Right atrium auricular region (tissue), 2 donors: ENCODE measurements at regions not wholly inside any gene's neighbourhood (a gene's known extent, or its start where the extent isn't known, plus 50 kb on each side); places are given as distances from the start of the nearest gene placed in this dataset.

ENCODE experiments used
- DNase-seq: peaks from one replicate; pipeline ENCODE4 v3.0.0-alpha.2; 2019; ENCODE audit warnings: low spot score
- H3K27ac ChIP-seq, 2 donors: fragments of 200-600 bp; sonication (generic); 1 replicate in 1 of 2; 2 replicates in 1 of 2; pipeline ENCODE4 v1.5.1; 2016 to 2019
- H3K27me3 ChIP-seq, 2 donors: fragments of 200-600 bp; sonication (generic); one replicate each; pipeline versions ENCODE4 v1.5.1 to v1.6.0; 2017 to 2019
- H3K36me3 ChIP-seq: fragments of 200-600 bp; sonication (generic); one replicate; pipeline ENCODE4 v1.5.1; 2016
- H3K4me1 ChIP-seq, 2 donors: fragments of 200-600 bp; sonication (generic); one replicate each; pipeline versions ENCODE4 v1.5.1 to v1.6.0; 2017 to 2019
- H3K4me3 ChIP-seq, 2 donors: fragments of 200-600 bp; sonication (generic); 1 replicate in 1 of 2; 2 replicates in 1 of 2; pipeline ENCODE4 v1.5.1; 2017 to 2019; ENCODE audit warnings: mild to moderate bottlenecking in 1 of 2, moderate library complexity in 1 of 2
- H3K9me3 ChIP-seq, 2 donors: fragments of 200-600 bp; sonication (generic); one replicate each; pipeline ENCODE4 v1.5.1; 2019
- TF ChIP-seq, protein P1 (sequence below), 2 donors: fragments of 200-600 bp; sonication (generic); IDR thresholded peaks; one replicate each; pipeline ENCODE4 v1.5.1; 2019; ENCODE audit warnings: antibody characterized with exemption in 2 of 2

DNA sequence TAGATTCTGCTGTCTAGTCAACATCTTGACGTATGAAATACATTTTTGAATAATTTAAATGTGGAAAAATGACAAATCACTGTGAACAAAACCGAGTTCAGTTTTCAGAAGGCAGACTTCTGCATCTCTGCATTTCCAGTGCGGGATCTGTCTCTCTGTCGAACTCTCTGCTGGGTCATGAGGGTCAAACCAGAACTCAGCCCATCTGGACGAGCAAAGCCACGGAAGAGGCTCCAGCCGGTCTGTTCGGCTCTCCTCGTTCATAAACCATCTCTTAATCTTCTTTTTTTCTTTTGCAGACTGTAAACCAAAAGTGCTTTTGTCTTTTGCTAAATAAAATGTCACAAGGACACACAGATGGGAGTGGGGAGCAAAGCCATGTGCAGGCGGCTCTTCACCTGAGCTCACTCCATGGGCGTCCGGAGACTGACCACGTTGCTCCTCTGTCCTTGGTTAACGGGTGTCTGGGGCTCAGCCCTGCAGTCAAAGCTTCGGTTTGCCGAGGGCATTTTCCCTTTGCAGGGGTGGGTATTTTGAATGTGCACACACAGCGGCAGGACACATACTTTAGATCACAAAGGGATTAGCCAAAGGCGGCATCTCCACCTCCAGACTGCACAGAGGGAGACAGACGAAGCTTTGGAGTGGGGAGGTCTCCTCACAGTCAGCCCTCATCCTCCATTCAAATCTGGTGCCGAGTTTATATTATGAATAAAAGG, 737.9 kb upstream of the SALL3 start:
- Histone ChIP-seq H3K27ac (peak overlapping the region in 1 of 2 donors; percentile 43), H3K27me3 (no peaks in the 10 kb centered on the region), H3K9me3 (no peaks in the 10 kb centered on the region), H3K4me3 (peak overlapping the region in 1 of 2 donors; percentile 13), H3K36me3 (no peaks in the 10 kb centered on the region), H3K4me1 (no peaks in the 10 kb centered on the region)
- no peak for DNase-seq
- TF ChIP-seq, protein P1, sequence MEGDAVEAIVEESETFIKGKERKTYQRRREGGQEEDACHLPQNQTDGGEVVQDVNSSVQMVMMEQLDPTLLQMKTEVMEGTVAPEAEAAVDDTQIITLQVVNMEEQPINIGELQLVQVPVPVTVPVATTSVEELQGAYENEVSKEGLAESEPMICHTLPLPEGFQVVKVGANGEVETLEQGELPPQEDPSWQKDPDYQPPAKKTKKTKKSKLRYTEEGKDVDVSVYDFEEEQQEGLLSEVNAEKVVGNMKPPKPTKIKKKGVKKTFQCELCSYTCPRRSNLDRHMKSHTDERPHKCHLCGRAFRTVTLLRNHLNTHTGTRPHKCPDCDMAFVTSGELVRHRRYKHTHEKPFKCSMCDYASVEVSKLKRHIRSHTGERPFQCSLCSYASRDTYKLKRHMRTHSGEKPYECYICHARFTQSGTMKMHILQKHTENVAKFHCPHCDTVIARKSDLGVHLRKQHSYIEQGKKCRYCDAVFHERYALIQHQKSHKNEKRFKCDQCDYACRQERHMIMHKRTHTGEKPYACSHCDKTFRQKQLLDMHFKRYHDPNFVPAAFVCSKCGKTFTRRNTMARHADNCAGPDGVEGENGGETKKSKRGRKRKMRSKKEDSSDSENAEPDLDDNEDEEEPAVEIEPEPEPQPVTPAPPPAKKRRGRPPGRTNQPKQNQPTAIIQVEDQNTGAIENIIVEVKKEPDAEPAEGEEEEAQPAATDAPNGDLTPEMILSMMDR (IDR thresholded peaks at IDR 0.05), result no peak

DNA sequence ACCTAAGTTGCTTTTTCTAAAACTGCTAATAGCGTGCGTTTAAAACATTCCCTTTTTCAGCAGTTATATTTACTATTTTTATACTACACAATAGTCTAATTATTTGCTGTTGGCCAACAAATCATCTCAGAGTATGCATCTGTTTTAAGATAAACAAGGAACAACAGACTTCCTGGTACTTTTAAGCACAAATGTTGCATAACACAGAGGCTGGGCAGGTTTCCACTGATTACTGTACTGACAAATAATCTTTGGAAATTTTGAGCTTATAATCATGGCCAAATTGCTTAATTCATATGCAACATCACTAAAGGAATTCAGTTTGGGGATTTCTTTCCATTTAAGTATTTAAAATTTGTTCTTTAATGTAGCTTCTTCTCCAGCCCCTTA, 737.4 kb upstream of the SALL3 start:
- Histone ChIP-seq H3K4me1 (no peaks in the 10 kb centered on the region), H3K9me3 (no peaks in the 10 kb centered on the region), H3K4me3 (peak overlapping the region in 1 of 2 donors; percentile 13), H3K36me3 (no peaks in the 10 kb centered on the region), H3K27me3 (no peaks in the 10 kb centered on the region), H3K27ac (peak overlapping the region in 1 of 2 donors; percentile 43)
- DNase-seq, result peak; percentile 70
- TF ChIP-seq, protein P1 (IDR thresholded peaks at IDR 0.05), result no peak

DNA sequence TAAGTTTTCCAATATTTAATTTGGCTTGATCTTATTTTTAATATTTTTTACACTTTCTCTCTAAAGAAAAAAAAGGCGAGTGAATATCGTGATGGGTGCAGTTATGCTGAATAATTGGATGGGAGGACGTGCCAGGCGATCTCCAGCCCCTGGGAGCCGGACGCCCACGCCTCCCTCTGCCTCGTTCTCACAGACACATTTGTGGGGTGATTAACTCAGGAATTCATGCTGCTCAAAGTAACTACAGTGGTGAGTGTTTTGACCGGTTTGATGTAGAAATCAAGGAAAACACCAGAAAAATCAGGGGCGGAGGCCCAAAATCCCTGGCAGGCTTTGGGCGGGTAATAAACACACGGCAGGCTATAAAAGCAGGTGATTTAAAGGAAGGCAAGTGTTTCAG, 736.8 kb upstream of the SALL3 start:
- H3K4me1 ChIP-seq, result no peaks in the 10 kb centered on the region
- no peaks in the 10 kb centered on the region for H3K27me3 ChIP-seq
- H3K9me3 ChIP-seq, result no peaks in the 10 kb centered on the region
- TF ChIP-seq, protein P1 (IDR thresholded peaks at IDR 0.05), result no peak
- H3K4me3 ChIP-seq, result no peak overlapping the region
- H3K36me3 ChIP-seq, result no peaks in the 10 kb centered on the region
- DNase-seq, result no peak
- H3K27ac ChIP-seq, result no peak overlapping the region

DNA sequence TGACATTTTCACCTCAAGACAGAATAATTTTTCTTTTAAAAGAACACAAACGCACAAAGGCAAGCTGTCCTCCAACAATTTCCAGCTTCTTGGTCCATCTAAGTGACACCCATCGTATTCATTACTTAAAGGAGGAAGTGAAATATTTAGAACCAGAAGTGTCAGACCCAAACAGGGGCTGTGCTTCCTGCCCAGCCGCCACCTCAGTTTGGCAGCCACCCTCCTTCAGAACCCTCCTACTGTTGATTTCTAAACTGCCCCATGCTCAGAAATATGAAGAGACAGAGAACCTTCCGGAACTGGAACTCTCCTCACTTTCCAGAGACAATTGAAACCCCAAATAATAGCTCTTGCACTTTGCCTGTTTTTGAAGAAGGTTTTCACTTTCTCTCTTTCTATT, 734.8 kb upstream of the SALL3 start:
- DNase-seq, result no peak
- Histone ChIP-seq H3K4me3 (no peak overlapping the region), H3K27ac (no peak overlapping the region), H3K36me3 (no peaks in the 10 kb centered on the region), H3K9me3 (no peaks in the 10 kb centered on the region), H3K4me1 (no peaks in the 10 kb centered on the region), H3K27me3 (no peaks in the 10 kb centered on the region)
- TF ChIP-seq, protein P1 (IDR thresholded peaks at IDR 0.05), result no peak

DNA sequence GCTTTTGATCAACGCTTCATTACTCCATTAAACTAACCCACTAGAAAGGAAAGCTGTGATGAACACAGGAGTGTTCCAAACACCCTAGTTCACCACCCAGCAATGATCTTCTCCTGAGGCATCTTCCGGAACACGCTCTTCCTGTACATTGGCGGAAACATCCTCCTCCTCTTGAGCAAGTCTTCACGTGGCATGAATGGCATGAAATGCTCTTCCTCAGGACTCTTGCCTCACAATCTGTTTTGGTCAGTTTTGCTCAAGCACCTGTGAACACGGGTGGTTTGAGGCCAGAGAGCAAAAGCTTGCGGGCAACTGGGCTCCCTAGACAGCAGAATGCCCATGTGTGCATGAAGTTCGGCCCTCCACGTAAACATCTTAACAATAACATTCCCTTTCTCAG, 734.2 kb upstream of the SALL3 start:
- Histone ChIP-seq H3K36me3 (no peaks in the 10 kb centered on the region), H3K9me3 (no peaks in the 10 kb centered on the region), H3K27me3 (no peaks in the 10 kb centered on the region), H3K4me1 (no peaks in the 10 kb centered on the region), H3K27ac (no peak overlapping the region), H3K4me3 (no peak overlapping the region)
- TF ChIP-seq, protein P1 (IDR thresholded peaks at IDR 0.05), result no peak
- DNase-seq, result no peak

DNA sequence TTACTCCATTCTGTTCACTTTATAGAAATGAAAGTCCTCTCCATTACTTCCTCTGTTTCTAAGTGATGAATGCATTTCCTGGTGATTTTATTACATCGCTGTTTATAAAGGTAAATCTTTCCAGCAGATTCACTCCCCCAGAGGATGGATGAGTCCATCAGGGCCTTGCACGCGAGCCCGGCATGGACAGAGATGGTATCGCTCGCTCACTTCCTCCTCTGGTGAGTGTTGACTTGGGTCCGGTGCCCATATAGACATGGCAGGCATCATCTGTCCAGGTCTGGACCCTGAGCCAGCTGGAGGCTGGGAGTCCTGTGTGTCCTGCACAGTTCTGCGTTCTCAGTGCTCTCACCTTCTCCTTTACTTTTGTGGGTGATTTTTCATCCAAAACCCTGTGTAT, 733.6 kb upstream of the SALL3 start:
- Histone ChIP-seq H3K27me3 (no peaks in the 10 kb centered on the region), H3K4me1 (no peaks in the 10 kb centered on the region), H3K4me3 (no peak overlapping the region), H3K27ac (no peak overlapping the region), H3K9me3 (no peaks in the 10 kb centered on the region), H3K36me3 (no peaks in the 10 kb centered on the region)
- TF ChIP-seq, protein P1 (IDR thresholded peaks at IDR 0.05), result no peak
- no peak for DNase-seq
